HL-60 (cell line): ENCODE measurements at regions not wholly inside any gene's neighbourhood (a gene's known extent, or its start where the extent isn't known, plus 50 kb on each side); places are given as distances from the start of the nearest gene placed in this dataset.
A peak's percentile ranks its signal among the peaks of the same experiment; 100 is the strongest.

Experiments used
- DNase-seq, 2 experiments: peaks; one replicate each; pipeline ENCODE4 v3.0.0-alpha.2; 2010 to 2020; ENCODE audit warnings: low read depth in 1 of 2, low spot score in 1 of 2
- H3K27ac ChIP-seq: fragments of 250-450 bp; sonication (Bioruptor Pico); replicated peaks from 2 replicates; pipeline ENCODE4 v1.5.1; 2020; ENCODE audit warnings: mild to moderate bottlenecking, moderate library complexity
- H3K27me3 ChIP-seq: fragments of 250-450 bp; sonication (Bioruptor Pico); 2 replicates; pipeline ENCODE4 v1.5.1; 2021; ENCODE audit warnings: mild to moderate bottlenecking, moderate library complexity; ENCODE audit not compliant: insufficient read depth, poor library complexity, severe bottlenecking
- H3K4me3 ChIP-seq: replicated peaks from 2 replicates; pipeline ENCODE4 v1.5.1; 2011; ENCODE audit warnings: mild to moderate bottlenecking, control low read depth, low read length; ENCODE audit not compliant: insufficient read depth
- CTCF ChIP-seq: IDR thresholded peaks from one replicate; pipeline ENCODE4 v1.5.1; 2011; ENCODE audit warnings: low read length, control low read depth, inconsistent platforms; ENCODE audit not compliant: insufficient read depth
- GABPA ChIP-seq: IDR thresholded peaks from 2 replicates; pipeline ENCODE4 v1.6.1; 2012; ENCODE audit warnings: low read depth
- POLR2AphosphoS5 ChIP-seq: IDR thresholded peaks from 2 replicates; pipeline ENCODE4 v1.6.1; 2012; ENCODE audit warnings: low read depth
- REST ChIP-seq: IDR thresholded peaks from 2 replicates; pipeline ENCODE4 v1.6.1; 2012; ENCODE audit warnings: low read depth; ENCODE audit not compliant: insufficient replicate concordance
- SPI1 ChIP-seq: IDR thresholded peaks from 2 replicates; pipeline ENCODE4 v1.6.1; 2012; ENCODE audit warnings: low read depth, mild to moderate bottlenecking, borderline replicate concordance

GRCh38 chr3:194001728-194002459 is 134.1 kb upstream of the HES1 start:
- Histone ChIP-seq H3K27me3 (no peaks in the 10 kb centered on the region), H3K27ac (no peak overlapping the region), H3K4me3 (no peak overlapping the region)
- TF ChIP-seq REST (no peak), SPI1 (no peak), POLR2AphosphoS5 (no peak), GABPA (no peak), CTCF (no peak)
- no peak for DNase-seq

GRCh38 chr3:194003114-194004057 is 132.6 kb upstream of the HES1 start:
- peak overlapping the region; percentile 43 for H3K4me3 ChIP-seq
- peak; percentile 70 to 76 for DNase-seq
- H3K27ac ChIP-seq, result peak overlapping the region; percentile 29
- no peaks in the 10 kb centered on the region for H3K27me3 ChIP-seq
- TF ChIP-seq CTCF (no peak), GABPA (no peak), SPI1 (no peak), REST (no peak), POLR2AphosphoS5 (no peak; the same call in 1 of the 2 replicates)

- no peaks in the 10 kb centered on the region for H3K27me3 ChIP-seq
- H3K27ac ChIP-seq, result no peak overlapping the region
- no peak for TF ChIP-seq GABPA
- TF ChIP-seq REST, result no peak
- TF ChIP-seq POLR2AphosphoS5, result no peak
- no peak for TF ChIP-seq SPI1
- TF ChIP-seq CTCF, result no peak
- H3K4me3 ChIP-seq, result no peak overlapping the region
- no peak for DNase-seq
These were observed 129.9 kb upstream of the HES1 start for GRCh38 chr3:194005930-194006501.
